Neutrophil (primary cell): ENCODE measurements at regions not wholly inside any gene's neighbourhood (a gene's known extent, or its start where the extent isn't known, plus 50 kb on each side); places are given as distances from the start of the nearest gene placed in this dataset.
"Not testable (repeated sequence)": the region's sequence is repeated elsewhere in the genome, so short reads cannot be mapped to it uniquely, and the experiment has no call there.

Experiments
- H3K27ac ChIP-seq: fragments of 200-600 bp; sonication (generic); 2 replicates; pipeline ENCODE4 v1.5.1; 2016; ENCODE audit warnings: mild to moderate bottlenecking, moderate library complexity
- H3K27me3 ChIP-seq: fragments of 200-600 bp; sonication (generic); 2 replicates; pipeline ENCODE4 v1.6.0; 2016; ENCODE audit warnings: mild to moderate bottlenecking
- H3K36me3 ChIP-seq: fragments of 200-600 bp; sonication (generic); 2 replicates; pipeline ENCODE4 v1.5.1; 2017
- H3K4me1 ChIP-seq, 2 experiments: fragments of 200-600 bp in 1 of 2; sonication (generic) in 1 of 2; 1 replicate in 1 of 2; 2 replicates in 1 of 2; pipeline versions ENCODE4 v1.5.1 to v1.6.1; 2013 to 2016; ENCODE audit warnings: low read depth in 1 of 2, low read length in 1 of 2, mild to moderate bottlenecking in 1 of 2, moderate library complexity in 1 of 2; ENCODE audit not compliant: control insufficient read depth in 1 of 2, insufficient read depth in 1 of 2
- H3K4me3 ChIP-seq, 2 experiments: fragments of 200-600 bp in 1 of 2; sonication (generic) in 1 of 2; 1 replicate in 1 of 2; 2 replicates in 1 of 2; pipeline ENCODE4 v1.5.1; 2013 to 2016; ENCODE audit warnings: low read depth in 1 of 2, low read length in 1 of 2, mild to moderate bottlenecking in 1 of 2, moderate library complexity in 1 of 2
- H3K9me3 ChIP-seq: fragments of 200-600 bp; sonication (generic); 2 replicates; pipeline ENCODE4 v1.5.1; 2016
- CTCF ChIP-seq: fragments of 200-600 bp; sonication (generic); IDR thresholded peaks from 2 replicates; pipeline ENCODE4 v1.5.1; 2016; ENCODE audit warnings: antibody characterized with exemption

- Histone ChIP-seq H3K27me3 (no peaks in the 10 kb centered on the region), H3K4me1 (no peaks in the 10 kb centered on the region), H3K27ac (no peak overlapping the region), H3K36me3 (no peaks in the 10 kb centered on the region), H3K9me3 (no peaks in the 10 kb centered on the region), H3K4me3 (no peak overlapping the region)
- no peak for TF ChIP-seq CTCF
These were observed 233.0 kb upstream of the PPP1R3A start for GRCh38 chr7:114151777-114152176.

GRCh38 chr7:114150689-114151088, 231.9 kb upstream of the PPP1R3A start:
- no peak overlapping the region for H3K27ac ChIP-seq
- H3K27me3 ChIP-seq = no peaks in the 10 kb centered on the region
- H3K36me3 ChIP-seq = no peaks in the 10 kb centered on the region
- H3K4me1 ChIP-seq = no peaks in the 10 kb centered on the region
- no peak overlapping the region for H3K4me3 ChIP-seq
- TF ChIP-seq CTCF = no peak
- H3K9me3 ChIP-seq = no peaks in the 10 kb centered on the region

GRCh38 chr7:114148779-114149178, 230.0 kb upstream of the PPP1R3A start:
- H3K27ac ChIP-seq = no peak overlapping the region
- H3K9me3 ChIP-seq = no peaks in the 10 kb centered on the region
- no peaks in the 10 kb centered on the region for H3K27me3 ChIP-seq
- no peaks in the 10 kb centered on the region for H3K4me1 ChIP-seq
- H3K4me3 ChIP-seq = no peak overlapping the region
- no peak for TF ChIP-seq CTCF
- H3K36me3 ChIP-seq = no peaks in the 10 kb centered on the region

GRCh38 chr7:114141415-114141814, 222.6 kb upstream of the PPP1R3A start:
- TF ChIP-seq CTCF = no peak
- H3K27ac ChIP-seq = no peak overlapping the region
- H3K9me3 ChIP-seq = no peaks in the 10 kb centered on the region
- H3K4me3 ChIP-seq = no peak overlapping the region
- no peaks in the 10 kb centered on the region for H3K27me3 ChIP-seq
- H3K4me1 ChIP-seq = no peaks in the 10 kb centered on the region
- H3K36me3 ChIP-seq = no peaks in the 10 kb centered on the region

GRCh38 chr7:114140561-114140960, 221.8 kb upstream of the PPP1R3A start:
- no peak for TF ChIP-seq CTCF
- H3K4me1 ChIP-seq = no peaks in the 10 kb centered on the region
- no peaks in the 10 kb centered on the region for H3K36me3 ChIP-seq
- no peaks in the 10 kb centered on the region for H3K9me3 ChIP-seq
- H3K4me3 ChIP-seq = no peak overlapping the region
- H3K27me3 ChIP-seq = no peaks in the 10 kb centered on the region
- H3K27ac ChIP-seq = no peak overlapping the region

- not testable (repeated sequence) for H3K27me3 ChIP-seq, H3K9me3 ChIP-seq, H3K4me3 ChIP-seq, H3K36me3 ChIP-seq, H3K4me1 ChIP-seq, H3K27ac ChIP-seq
These were observed 220.9 kb upstream of the PPP1R3A start for GRCh38 chr7:114139690-114140089.
